HepG2 (cell line): ENCODE measurements at regions not wholly inside any gene's neighbourhood (a gene's known extent, or its start where the extent isn't known, plus 50 kb on each side); places are given as distances from the start of the nearest gene placed in this dataset.

Source experiments
- ASH2L ChIP-seq: fragments of 300-600, 200-600 bp; sonication (generic); IDR thresholded peaks from 2 replicates; pipeline ENCODE4 v1.7.0; 2017; ENCODE audit warnings: low read depth, mild to moderate bottlenecking, moderate library complexity, mixed read lengths, low read length; ENCODE audit not compliant: insufficient read length
- CEBPG ChIP-seq: IDR thresholded peaks from 2 replicates; pipeline ENCODE4 v1.6.1; 2016
- GABPA ChIP-seq, 2 experiments: IDR thresholded peaks; 2 replicates each; pipeline ENCODE4 v1.6.1; 2011 to 2016; ENCODE audit warnings: low read depth in 2 of 2, low read length in 1 of 2, missing biosample characterization in 1 of 2, missing genetic modification characterization in 1 of 2
- GZF1 ChIP-seq: sonication (generic); formaldehyde crosslinking; IDR thresholded peaks from 2 replicates; pipeline ENCODE4 v1.5.1; 2020; ENCODE audit warnings: mild to moderate bottlenecking, missing genetic modification reagents
- HDAC1 ChIP-seq: sonication (generic); formaldehyde crosslinking; IDR thresholded peaks from 2 replicates; pipeline ENCODE4 v1.5.1; 2020; ENCODE audit warnings: mild to moderate bottlenecking, missing genetic modification reagents
- KAT8 ChIP-seq: IDR thresholded peaks from 2 replicates; pipeline ENCODE4 v1.6.1; 2016; ENCODE audit warnings: missing genetic modification reagents, missing compliant biosample characterization
- KDM1A ChIP-seq: IDR thresholded peaks from 2 replicates; pipeline ENCODE4 v1.6.1; 2016; ENCODE audit warnings: missing compliant biosample characterization
- MAFF ChIP-seq: IDR thresholded peaks from 2 replicates; pipeline ENCODE4 v1.6.1; 2011; ENCODE audit warnings: low read depth, low read length, improper control_type of control experiment
- NCOR1 ChIP-seq: fragments of 200-600 bp; sonication (generic); IDR thresholded peaks from 2 replicates; pipeline ENCODE4 v1.7.0; 2017; ENCODE audit warnings: antibody characterized with exemption, low read length, borderline replicate concordance
- RBAK ChIP-seq: sonication (generic); formaldehyde crosslinking; IDR thresholded peaks from 2 replicates; pipeline ENCODE4 v1.5.1; 2020; ENCODE audit warnings: mild to moderate bottlenecking, missing genetic modification reagents
- SOX5 ChIP-seq: IDR thresholded peaks from 2 replicates; pipeline ENCODE4 v1.6.1; 2016; ENCODE audit warnings: borderline replicate concordance
- TCF7 ChIP-seq: sonication (generic); IDR thresholded peaks from 2 replicates; pipeline ENCODE4 v1.6.1; 2016; ENCODE audit warnings: antibody characterized with exemption, low read depth
- ZBTB7B ChIP-seq: sonication (generic); formaldehyde crosslinking; IDR thresholded peaks from 2 replicates; pipeline ENCODE4 v1.4.0; 2020; ENCODE audit warnings: missing genetic modification reagents
- ZFP91 ChIP-seq: sonication (generic); formaldehyde crosslinking; IDR thresholded peaks from 2 replicates; pipeline ENCODE4 v1.9.0; 2022; ENCODE audit warnings: missing genetic modification reagents, mild to moderate bottlenecking, borderline replicate concordance
- ZNF30 ChIP-seq: sonication (generic); formaldehyde crosslinking; IDR thresholded peaks from 2 replicates; pipeline ENCODE4 v1.5.0; 2020; ENCODE audit warnings: mild to moderate bottlenecking, missing genetic modification reagents
- ZNF337 ChIP-seq: sonication (generic); formaldehyde crosslinking; IDR thresholded peaks from 2 replicates; pipeline ENCODE4 v1.5.1; 2020; ENCODE audit warnings: missing genetic modification reagents, low read depth, mild to moderate bottlenecking, borderline replicate concordance
- ZNF383 ChIP-seq: sonication (generic); formaldehyde crosslinking; IDR thresholded peaks from 2 replicates; pipeline ENCODE4 v1.4.0; 2020; ENCODE audit warnings: missing genetic modification reagents, mild to moderate bottlenecking, borderline replicate concordance
- ZNF569 ChIP-seq: sonication (generic); formaldehyde crosslinking; IDR thresholded peaks from 2 replicates; pipeline ENCODE4 v1.5.0; 2020; ENCODE audit warnings: mild to moderate bottlenecking, missing genetic modification reagents, moderate library complexity, borderline replicate concordance
- ZNF615 ChIP-seq: sonication (generic); formaldehyde crosslinking; IDR thresholded peaks from 2 replicates; pipeline ENCODE4 v1.5.0; 2020; ENCODE audit warnings: mild to moderate bottlenecking, missing genetic modification reagents, borderline replicate concordance
- TF ChIP-seq, protein P1 (sequence below): sonication (generic); formaldehyde crosslinking; IDR thresholded peaks from 2 replicates; pipeline ENCODE4 v1.5.0; 2020; ENCODE audit warnings: missing genetic modification reagents
- TF ChIP-seq, protein P2 (sequence below): sonication (generic); formaldehyde crosslinking; IDR thresholded peaks from 2 replicates; pipeline ENCODE4 v1.4.0; 2020; ENCODE audit warnings: missing genetic modification reagents
- TF ChIP-seq, protein P3 (sequence below): sonication (generic); formaldehyde crosslinking; conservative IDR thresholded peaks from 2 replicates; pipeline ENCODE4 v1.4.0; 2020; ENCODE audit warnings: mild to moderate bottlenecking, missing genetic modification reagents, moderate library complexity

- TF ChIP-seq ZNF337 (CRISPR knock-in tag) (peak; percentile 48; the same call in 1 of the 2 replicates), ASH2L (peak; percentile 51), HDAC1 (CRISPR knock-in tag) (no peak; the same call in 1 of the 2 replicates), ZBTB7B (CRISPR knock-in tag) (0 out of 2 replicates have a peak, but pooled peaks have one; percentile 20), GZF1 (CRISPR knock-in tag) (peak; percentile 11; the same call in 1 of the 2 replicates), GABPA (IDR thresholded peaks at IDR 0.05; ENCODE audit: low read depth, low read length) (no peak), GABPA (CRISPR knock-in tag; IDR thresholded peaks at IDR 0.05; ENCODE audit: low read depth) (0 out of 2 replicates have a peak, but pooled peaks have one; percentile 4), KDM1A (CRISPR knock-in tag) (0 out of 2 replicates have a peak, but pooled peaks have one; percentile 9), KAT8 (CRISPR knock-in tag) (no peak), NCOR1 (peak; percentile 96), ZNF30 (CRISPR knock-in tag) (no peak), ZNF569 (CRISPR knock-in tag) (no peak), TCF7 (peak; percentile 7; the same call in 1 of the 2 replicates), ZNF383 (CRISPR knock-in tag) (no peak), SOX5 (CRISPR knock-in tag) (0 out of 2 replicates have a peak, but pooled peaks have one; percentile 4), RBAK (CRISPR knock-in tag) (0 out of 2 replicates have a peak, but pooled peaks have one; percentile 28), CEBPG (CRISPR knock-in tag) (peak; percentile 90), ZNF615 (CRISPR knock-in tag) (no peak), ZFP91 (CRISPR knock-in tag) (peak; percentile 59; the same call in 1 of the 2 replicates), MAFF (no peak)
- TF ChIP-seq, protein P1, sequence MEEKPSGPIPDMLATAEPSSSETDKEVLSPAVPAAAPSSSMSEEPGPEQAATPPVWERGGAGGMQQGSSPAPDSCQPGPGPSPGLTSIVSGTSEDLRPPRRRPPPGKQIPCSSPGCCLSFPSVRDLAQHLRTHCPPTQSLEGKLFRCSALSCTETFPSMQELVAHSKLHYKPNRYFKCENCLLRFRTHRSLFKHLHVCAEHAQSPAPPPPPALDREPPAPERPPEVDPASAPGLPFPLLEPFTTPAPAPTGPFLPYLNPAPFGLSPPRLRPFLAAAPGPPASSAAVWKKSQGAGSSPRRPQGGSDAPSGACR (CRISPR knock-in tag), result peak; percentile 9; the same call in 1 of the 2 replicates
- TF ChIP-seq, protein P2, sequence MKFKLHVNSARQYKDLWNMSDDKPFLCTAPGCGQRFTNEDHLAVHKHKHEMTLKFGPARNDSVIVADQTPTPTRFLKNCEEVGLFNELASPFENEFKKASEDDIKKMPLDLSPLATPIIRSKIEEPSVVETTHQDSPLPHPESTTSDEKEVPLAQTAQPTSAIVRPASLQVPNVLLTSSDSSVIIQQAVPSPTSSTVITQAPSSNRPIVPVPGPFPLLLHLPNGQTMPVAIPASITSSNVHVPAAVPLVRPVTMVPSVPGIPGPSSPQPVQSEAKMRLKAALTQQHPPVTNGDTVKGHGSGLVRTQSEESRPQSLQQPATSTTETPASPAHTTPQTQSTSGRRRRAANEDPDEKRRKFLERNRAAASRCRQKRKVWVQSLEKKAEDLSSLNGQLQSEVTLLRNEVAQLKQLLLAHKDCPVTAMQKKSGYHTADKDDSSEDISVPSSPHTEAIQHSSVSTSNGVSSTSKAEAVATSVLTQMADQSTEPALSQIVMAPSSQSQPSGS (CRISPR knock-in tag), result peak; percentile 13; the same call in 1 of the 2 replicates
- TF ChIP-seq, protein P3, sequence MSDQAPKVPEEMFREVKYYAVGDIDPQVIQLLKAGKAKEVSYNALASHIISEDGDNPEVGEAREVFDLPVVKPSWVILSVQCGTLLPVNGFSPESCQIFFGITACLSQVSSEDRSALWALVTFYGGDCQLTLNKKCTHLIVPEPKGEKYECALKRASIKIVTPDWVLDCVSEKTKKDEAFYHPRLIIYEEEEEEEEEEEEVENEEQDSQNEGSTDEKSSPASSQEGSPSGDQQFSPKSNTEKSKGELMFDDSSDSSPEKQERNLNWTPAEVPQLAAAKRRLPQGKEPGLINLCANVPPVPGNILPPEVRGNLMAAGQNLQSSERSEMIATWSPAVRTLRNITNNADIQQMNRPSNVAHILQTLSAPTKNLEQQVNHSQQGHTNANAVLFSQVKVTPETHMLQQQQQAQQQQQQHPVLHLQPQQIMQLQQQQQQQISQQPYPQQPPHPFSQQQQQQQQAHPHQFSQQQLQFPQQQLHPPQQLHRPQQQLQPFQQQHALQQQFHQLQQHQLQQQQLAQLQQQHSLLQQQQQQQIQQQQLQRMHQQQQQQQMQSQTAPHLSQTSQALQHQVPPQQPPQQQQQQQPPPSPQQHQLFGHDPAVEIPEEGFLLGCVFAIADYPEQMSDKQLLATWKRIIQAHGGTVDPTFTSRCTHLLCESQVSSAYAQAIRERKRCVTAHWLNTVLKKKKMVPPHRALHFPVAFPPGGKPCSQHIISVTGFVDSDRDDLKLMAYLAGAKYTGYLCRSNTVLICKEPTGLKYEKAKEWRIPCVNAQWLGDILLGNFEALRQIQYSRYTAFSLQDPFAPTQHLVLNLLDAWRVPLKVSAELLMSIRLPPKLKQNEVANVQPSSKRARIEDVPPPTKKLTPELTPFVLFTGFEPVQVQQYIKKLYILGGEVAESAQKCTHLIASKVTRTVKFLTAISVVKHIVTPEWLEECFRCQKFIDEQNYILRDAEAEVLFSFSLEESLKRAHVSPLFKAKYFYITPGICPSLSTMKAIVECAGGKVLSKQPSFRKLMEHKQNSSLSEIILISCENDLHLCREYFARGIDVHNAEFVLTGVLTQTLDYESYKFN (CRISPR knock-in tag), result peak; percentile 55; the same call in 1 of the 2 replicates
These were observed 200.4 kb downstream of the NRIP1 start (continued) for GRCh38 chr21:14864211-14865021.
